GM18861 (cell line): ENCODE measurements at regions not wholly inside any gene's neighbourhood (a gene's known extent, or its start where the extent isn't known, plus 50 kb on each side); places are given as distances from the start of the nearest gene placed in this dataset.

ENCODE experiments used
- ATAC-seq: cut with Tn5 transposase; IDR thresholded peaks from one replicate; pipeline ENCODE4 v1.9.1; 2021; ENCODE audit not compliant: unreplicated experiment

GRCh38 chr3:18051306-18051705 lies 308.9 kb upstream of the TBC1D5 start:
- ATAC-seq, result no peak

GRCh38 chr3:18049096-18049495 lies 306.7 kb upstream of the TBC1D5 start:
- ATAC-seq, result no peak

- no peak for ATAC-seq
These were observed 304.6 kb upstream of the TBC1D5 start for GRCh38 chr3:18047052-18047451.

- ATAC-seq, result no peak
These were observed 303.9 kb upstream of the TBC1D5 start for GRCh38 chr3:18046131-18046915.

GRCh38 chr3:18044971-18045880 lies 302.8 kb upstream of the TBC1D5 start:
- no peak for ATAC-seq

GRCh38 chr3:18044191-18044590 lies 301.8 kb upstream of the TBC1D5 start:
- ATAC-seq, result no peak

- no peak for ATAC-seq
These were observed 294.0 kb upstream of the TBC1D5 start for GRCh38 chr3:18036450-18036815.

- no peak for ATAC-seq
These were observed 293.4 kb upstream of the TBC1D5 start for GRCh38 chr3:18035641-18036449.

- ATAC-seq, result no peak
These were observed 291.2 kb upstream of the TBC1D5 start for GRCh38 chr3:18033581-18034108.

- no peak for ATAC-seq
These were observed 288.0 kb upstream of the TBC1D5 start for GRCh38 chr3:18030371-18030870.

- no peak for ATAC-seq
These were observed 284.9 kb upstream of the TBC1D5 start for GRCh38 chr3:18027161-18027939.

GRCh38 chr3:18024715-18025114 lies 282.3 kb upstream of the TBC1D5 start:
- no peak for ATAC-seq

- no peak for ATAC-seq
These were observed 276.7 kb upstream of the TBC1D5 start for GRCh38 chr3:18019161-18019495.

GRCh38 chr3:18018491-18019160 lies 276.2 kb upstream of the TBC1D5 start:
- ATAC-seq, result no peak

GRCh38 chr3:18016366-18016765 lies 273.9 kb upstream of the TBC1D5 start:
- ATAC-seq, result no peak

- ATAC-seq, result no peak
These were observed 270.5 kb upstream of the TBC1D5 start for GRCh38 chr3:18012933-18013332.

GRCh38 chr3:18012436-18012835 lies 270.0 kb upstream of the TBC1D5 start:
- ATAC-seq, result no peak

- no peak for ATAC-seq
These were observed 269.0 kb upstream of the TBC1D5 start for GRCh38 chr3:18011387-18011786.

- no peak for ATAC-seq
These were observed 267.6 kb upstream of the TBC1D5 start for GRCh38 chr3:18010001-18010400.
